PC-9 (cell line): ENCODE measurements at regions not wholly inside any gene's neighbourhood (a gene's known extent, or its start where the extent isn't known, plus 50 kb on each side); places are given as distances from the start of the nearest gene placed in this dataset.
"Not testable (repeated sequence)": the region's sequence is repeated elsewhere in the genome, so short reads cannot be mapped to it uniquely, and the experiment has no call there.

Experiments
- CTCF ChIP-seq: fragments of 200-600 bp; sonication (generic); conservative IDR thresholded peaks from 2 replicates; pipeline ENCODE4 v1.6.1; 2017; ENCODE audit warnings: mixed run types, antibody characterized with exemption, mild to moderate bottlenecking, moderate library complexity
- EZH2 ChIP-seq: fragments of 200-600 bp; sonication (generic); IDR thresholded peaks from 2 replicates; pipeline ENCODE4 v1.8.0; 2017; ENCODE audit warnings: antibody characterized with exemption, low read depth

- TF ChIP-seq CTCF, EZH2: not testable (repeated sequence)
These were observed 90.6 kb upstream of the PRDM7 start for GRCh38 chr16:90167734-90168133.
